ENCODE measurements at regions not wholly inside any gene's neighbourhood (a gene's known extent, or its start where the extent isn't known, plus 50 kb on each side); places are given as distances from the start of the nearest gene placed in this dataset.

- no peak overlapping the region for H3K27ac ChIP-seq
- WGBS: 85% methylated on average over 4 of the region's 4 CpGs
- no peak overlapping the region for H3K4me3 ChIP-seq
- intact Hi-C loops (cut with DNase I): no loop called here
- TF ChIP-seq POLR2AphosphoS5 (IDR thresholded peaks at IDR 0.05) (no peak), CTCF (IDR thresholded peaks at IDR 0.05) (no peak), POLR2A (IDR thresholded peaks at IDR 0.05) (no peak)
- no peaks in the 10 kb centered on the region for H3K36me3 ChIP-seq
- no peak for DNase-seq (ENCODE audit: low spot score)
- no peaks in the 10 kb centered on the region for H3K4me1 ChIP-seq (replicated peaks)
- H3K9me3 ChIP-seq: no peaks in the 10 kb centered on the region
- H3K27me3 ChIP-seq (replicated peaks; ENCODE audit: insufficient read depth): no peaks in the 10 kb centered on the region
These were observed 76.3 kb downstream of the BOLA3 start for GRCh38 chr2:74071426-74071825.

- intact Hi-C loops (cut with DNase I): no loop called here
- 84% methylated on average over 1 of the region's 1 CpG for WGBS
- no peak overlapping the region for H3K27ac ChIP-seq
- H3K9me3 ChIP-seq: no peaks in the 10 kb centered on the region
- no peak overlapping the region for H3K4me3 ChIP-seq
- no peaks in the 10 kb centered on the region for H3K27me3 ChIP-seq (replicated peaks; ENCODE audit: insufficient read depth)
- H3K4me1 ChIP-seq (replicated peaks): no peaks in the 10 kb centered on the region
- no peaks in the 10 kb centered on the region for H3K36me3 ChIP-seq
- DNase-seq (ENCODE audit: low spot score): no peak
- no peak for TF ChIP-seq POLR2AphosphoS5 (IDR thresholded peaks at IDR 0.05)
- TF ChIP-seq POLR2A (IDR thresholded peaks at IDR 0.05): no peak
- TF ChIP-seq CTCF (IDR thresholded peaks at IDR 0.05): no peak
These were observed 75.1 kb downstream of the BOLA3 start for GRCh38 chr2:74072565-74072964.

- Histone ChIP-seq H3K4me3 (no peak overlapping the region), H3K36me3 (no peaks in the 10 kb centered on the region), H3K27ac (no peak overlapping the region), H3K4me1 (replicated peaks) (no peaks in the 10 kb centered on the region), H3K9me3 (no peaks in the 10 kb centered on the region), H3K27me3 (replicated peaks; ENCODE audit: insufficient read depth) (no peaks in the 10 kb centered on the region)
- no peak for DNase-seq (ENCODE audit: low spot score)
- WGBS: 82% methylated on average over 4 of the region's 4 CpGs
- TF ChIP-seq CTCF (IDR thresholded peaks at IDR 0.05) (no peak), POLR2A (IDR thresholded peaks at IDR 0.05) (no peak), POLR2AphosphoS5 (IDR thresholded peaks at IDR 0.05) (no peak)
- intact Hi-C loops (cut with DNase I): no loop called here
These were observed 73.2 kb downstream of the BOLA3 start for GRCh38 chr2:74074487-74074886.

- intact Hi-C loops (cut with DNase I): no loop called here
- DNase-seq (ENCODE audit: low spot score): no peak
- 54% methylated on average over 1 of the region's 1 CpG for WGBS
- Histone ChIP-seq H3K4me3 (no peak overlapping the region), H3K27me3 (replicated peaks; ENCODE audit: insufficient read depth) (no peaks in the 10 kb centered on the region), H3K4me1 (replicated peaks) (no peaks in the 10 kb centered on the region), H3K27ac (no peak overlapping the region), H3K36me3 (peaks cover 0 to 4% of the 10 kb centered on the region in 2 donors), H3K9me3 (no peaks in the 10 kb centered on the region)
- TF ChIP-seq POLR2AphosphoS5 (IDR thresholded peaks at IDR 0.05): no peak
- TF ChIP-seq POLR2A (IDR thresholded peaks at IDR 0.05): no peak
These were observed 71.6 kb downstream of the BOLA3 start for GRCh38 chr2:74076074-74076470.

GRCh38 chr2:74077636-74078035 lies 70.1 kb downstream of the BOLA3 start:
- peaks cover 0 to 5% of the 10 kb centered on the region in 2 donors for H3K36me3 ChIP-seq
- WGBS: 84% methylated on average over 7 of the region's 7 CpGs
- TF ChIP-seq CTCF (IDR thresholded peaks at IDR 0.05) (no peak), POLR2AphosphoS5 (IDR thresholded peaks at IDR 0.05) (no peak), POLR2A (IDR thresholded peaks at IDR 0.05) (no peak)
- no peak for DNase-seq (ENCODE audit: low spot score)
- H3K4me1 ChIP-seq (replicated peaks): no peaks in the 10 kb centered on the region
- no peak overlapping the region for H3K27ac ChIP-seq
- intact Hi-C loops (cut with DNase I): no loop called here
- no peaks in the 10 kb centered on the region for H3K27me3 ChIP-seq (replicated peaks; ENCODE audit: insufficient read depth)
- no peak overlapping the region for H3K4me3 ChIP-seq
- H3K9me3 ChIP-seq: no peaks in the 10 kb centered on the region

All from prostate gland (tissue), 2 donors.